Pancreas (tissue), 10 donors: ENCODE measurements at regions not wholly inside any gene's neighbourhood (a gene's known extent, or its start where the extent isn't known, plus 50 kb on each side); places are given as distances from the start of the nearest gene placed in this dataset.

Experiments
- ATAC-seq, 4 donors: fragments of 200-7000 bp; cut with Tn5 transposase; one replicate each; pipeline versions ENCODE4 v1.8.0 to v1.9.1; 2020; ENCODE audit warnings: mild to moderate bottlenecking in 4 of 4, moderate library complexity in 4 of 4
- DNase-seq, 6 donors: peaks; one replicate each; pipeline ENCODE4 v3.0.0-alpha.2; 2020
- FAIRE-seq: peaks from 2 replicates; lab custom pipeline; 2012; peaks lifted over from hg19 to GRCh38; lab: Jason Lieb, UNC
- H3K27ac ChIP-seq, 4 donors: fragments of 200-600 bp; sonication (generic); 1 replicate in 3 of 4; 2 replicates in 1 of 4; pipeline versions ENCODE4 v1.5.0 to v1.8.0; 2020
- H3K27me3 ChIP-seq, 4 donors: fragments of 200-600 bp; one replicate each; pipeline ENCODE4 v1.8.0; 2021
- H3K36me3 ChIP-seq, 3 donors: fragments of 200-600 bp; sonication (generic) in 1 of 3; one replicate each; pipeline versions ENCODE4 v1.5.0 to v1.8.0; 2020 to 2021
- H3K4me1 ChIP-seq, 3 donors: fragments of 200-600 bp; one replicate each; pipeline ENCODE4 v1.8.0; 2021
- H3K4me3 ChIP-seq, 4 donors: fragments of 200-600 bp; sonication (generic) in 2 of 4; one replicate each; pipeline versions ENCODE4 v1.5.0 to v1.8.0; 2020 to 2021
- H3K9me3 ChIP-seq, 4 donors: fragments of 200-600 bp; one replicate each; pipeline ENCODE4 v1.8.0; 2021
- WGBS, 2 donors: extraction: QIAGEN DNeasy Blood & Tissue Kit; methylation state at CpG; one replicate each; pipeline ENCODE4 v1.1.7; 2013; 5-methylcytosine and 5-hydroxymethylcytosine counted together
- intact Hi-C, 3 donors: fragments of 100-400 bp; cut with DNase I; formaldehyde crosslinking; loops; one replicate each; pipeline versions ENCODE4 v1.11.1 to v1.14.2; 2022
- TF ChIP-seq, protein P1 (sequence below), 4 donors: fragments of 200-600 bp; sonication (generic) in 3 of 4; IDR thresholded peaks; one replicate each; pipeline versions ENCODE4 v1.5.0 to v1.8.0; 2021; ENCODE audit warnings: antibody characterized with exemption in 4 of 4
- donor health status: healthy with polysubstance abuse.
- donor health status: DM: no; HTN: no; CAD: no; lungs with moderate emphysema.
- donor health status: DM: no; HTN: no; CAD: no.
- donor health status: control.
- donor health status: control.
- donor health status: Bipolar disorder and iron deficiency.
- donor health status: DM: yes; HTN: yes; CAD: no.
- donor health status: DM: no; HTN: no; CAD: no.
- donor health status: DM: no; HTN: no; CAD: no.
- donor health status: DM: yes; HTN: yes; CAD: no.

DNA sequence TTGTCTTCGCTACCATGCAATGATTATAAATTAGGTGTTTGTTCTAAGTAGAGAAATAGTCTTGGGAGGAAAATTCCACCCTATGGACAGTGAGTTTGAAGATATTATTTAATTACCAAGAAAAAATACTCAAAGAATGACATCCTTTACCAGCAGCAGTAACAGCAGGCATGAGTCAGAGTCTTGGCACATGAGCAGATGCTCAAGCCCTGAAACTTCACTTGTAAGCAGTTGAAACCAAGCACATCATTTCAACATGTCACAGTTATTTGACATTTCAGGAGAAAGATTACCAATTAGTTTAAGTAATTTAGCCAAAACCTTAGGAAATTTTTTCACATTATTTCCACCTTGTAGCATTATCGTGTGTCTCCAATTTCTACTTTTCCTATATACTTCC lies 99.2 kb downstream of the C12orf50 start:
- intact Hi-C loops = no loop called here
- Histone ChIP-seq H3K4me1 (no peaks in the 10 kb centered on the region), H3K4me3 (no peak overlapping the region), H3K9me3 (no peaks in the 10 kb centered on the region), H3K27ac (no peak overlapping the region), H3K36me3 (no peaks in the 10 kb centered on the region), H3K27me3 (no peaks in the 10 kb centered on the region)
- DNase-seq = no peak
- no peak for ATAC-seq
- TF ChIP-seq, protein P1, sequence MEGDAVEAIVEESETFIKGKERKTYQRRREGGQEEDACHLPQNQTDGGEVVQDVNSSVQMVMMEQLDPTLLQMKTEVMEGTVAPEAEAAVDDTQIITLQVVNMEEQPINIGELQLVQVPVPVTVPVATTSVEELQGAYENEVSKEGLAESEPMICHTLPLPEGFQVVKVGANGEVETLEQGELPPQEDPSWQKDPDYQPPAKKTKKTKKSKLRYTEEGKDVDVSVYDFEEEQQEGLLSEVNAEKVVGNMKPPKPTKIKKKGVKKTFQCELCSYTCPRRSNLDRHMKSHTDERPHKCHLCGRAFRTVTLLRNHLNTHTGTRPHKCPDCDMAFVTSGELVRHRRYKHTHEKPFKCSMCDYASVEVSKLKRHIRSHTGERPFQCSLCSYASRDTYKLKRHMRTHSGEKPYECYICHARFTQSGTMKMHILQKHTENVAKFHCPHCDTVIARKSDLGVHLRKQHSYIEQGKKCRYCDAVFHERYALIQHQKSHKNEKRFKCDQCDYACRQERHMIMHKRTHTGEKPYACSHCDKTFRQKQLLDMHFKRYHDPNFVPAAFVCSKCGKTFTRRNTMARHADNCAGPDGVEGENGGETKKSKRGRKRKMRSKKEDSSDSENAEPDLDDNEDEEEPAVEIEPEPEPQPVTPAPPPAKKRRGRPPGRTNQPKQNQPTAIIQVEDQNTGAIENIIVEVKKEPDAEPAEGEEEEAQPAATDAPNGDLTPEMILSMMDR (IDR thresholded peaks at IDR 0.05) = no peak
- FAIRE-seq = no peak
- 69 to 82% methylated on average over 2 of the region's 2 CpGs for WGBS, 2 donors

DNA sequence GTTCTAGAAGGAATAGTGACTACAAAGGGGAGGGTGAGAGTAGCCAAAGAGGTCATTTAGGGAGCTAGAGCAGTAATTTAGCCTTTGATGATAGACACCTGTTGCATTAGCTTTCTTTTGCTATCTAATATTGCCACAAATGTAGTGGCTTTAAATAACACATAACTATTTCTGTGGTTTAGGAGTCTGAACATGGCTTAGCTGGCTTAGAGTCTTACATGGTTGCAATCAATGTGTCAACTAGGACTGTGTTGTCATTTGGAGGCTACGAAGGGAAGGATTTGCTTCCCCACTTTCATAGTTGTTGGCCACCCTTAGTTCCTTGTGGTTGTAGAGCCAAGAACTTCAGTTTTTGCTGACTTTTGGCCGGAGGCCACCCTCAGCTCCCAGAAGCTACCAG lies 99.9 kb downstream of the C12orf50 start:
- Histone ChIP-seq H3K36me3 (no peaks in the 10 kb centered on the region), H3K27ac (no peak overlapping the region), H3K4me3 (no peak overlapping the region), H3K9me3 (no peaks in the 10 kb centered on the region), H3K4me1 (no peaks in the 10 kb centered on the region), H3K27me3 (no peaks in the 10 kb centered on the region)
- TF ChIP-seq, protein P1 (IDR thresholded peaks at IDR 0.05) = no peak
- ATAC-seq (no peak), DNase-seq (no peak), FAIRE-seq (no peak)
- intact Hi-C loops = no loop called here
- 55 to 73% methylated on average over 2 of the region's 2 CpGs for WGBS, 2 donors

DNA sequence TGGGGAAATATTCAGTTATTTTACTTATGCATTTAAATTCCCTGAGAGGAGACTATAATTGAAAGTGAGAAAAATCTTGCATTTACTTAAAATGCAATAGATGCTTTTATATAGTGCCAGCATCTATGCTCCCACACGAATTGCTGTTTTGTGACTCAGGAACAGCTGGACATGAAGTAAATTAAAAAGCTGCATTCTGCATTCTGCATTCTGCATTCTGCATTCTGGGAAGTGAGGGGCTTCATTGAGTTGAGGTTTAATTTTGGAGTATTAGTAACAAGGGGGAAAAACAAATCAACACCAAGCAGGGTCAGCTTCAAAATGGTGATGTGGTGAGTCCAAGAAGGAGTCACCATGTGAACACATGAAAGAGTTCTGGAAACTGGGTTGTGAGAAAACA lies 101.2 kb downstream of the C12orf50 start:
- DNase-seq (no peak), FAIRE-seq (no peak), ATAC-seq (no peak)
- no peaks in the 10 kb centered on the region for H3K4me1 ChIP-seq
- no peaks in the 10 kb centered on the region for H3K9me3 ChIP-seq
- intact Hi-C loops = no loop called here
- no peaks in the 10 kb centered on the region for H3K36me3 ChIP-seq
- 27 to 31% methylated on average over 1 of the region's 1 CpG for WGBS, 2 donors
- TF ChIP-seq, protein P1 (IDR thresholded peaks at IDR 0.05) = no peak
- no peak overlapping the region for H3K4me3 ChIP-seq
- H3K27me3 ChIP-seq = no peaks in the 10 kb centered on the region
- no peak overlapping the region for H3K27ac ChIP-seq

DNA sequence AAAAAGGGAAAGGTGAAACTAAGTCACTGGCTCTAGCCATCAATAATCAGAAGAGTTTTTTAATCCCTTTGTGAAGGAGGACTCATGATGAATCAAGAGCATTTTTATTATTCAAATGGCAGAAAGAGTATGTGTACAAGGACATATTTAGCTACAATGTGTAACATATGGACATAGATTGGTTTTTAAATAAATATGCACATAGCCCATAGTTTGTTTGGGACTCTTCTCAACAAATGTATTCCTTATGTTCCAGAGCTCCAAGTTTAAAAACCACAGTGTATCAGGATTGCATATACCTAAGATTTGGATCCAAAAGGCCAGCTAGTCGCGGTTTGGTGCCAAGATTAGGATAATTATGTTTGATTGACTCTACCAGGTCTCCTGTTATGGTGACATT lies 104.2 kb downstream of the C12orf50 start:
- H3K27me3 ChIP-seq = no peaks in the 10 kb centered on the region
- H3K4me1 ChIP-seq = no peaks in the 10 kb centered on the region
- H3K9me3 ChIP-seq = no peaks in the 10 kb centered on the region
- H3K4me3 ChIP-seq = no peak overlapping the region
- intact Hi-C loops = no loop called here
- FAIRE-seq = no peak
- WGBS, 2 donors = 61 to 66% methylated on average over 2 of the region's 2 CpGs
- no peak overlapping the region for H3K27ac ChIP-seq
- TF ChIP-seq, protein P1 (IDR thresholded peaks at IDR 0.05) = no peak
- DNase-seq = no peak
- ATAC-seq = no peak
- H3K36me3 ChIP-seq = no peaks in the 10 kb centered on the region

GRCh38 chr12:87924149-87924548 lies 105.1 kb downstream of the C12orf50 start:
- H3K4me3 ChIP-seq = no peak overlapping the region
- no peaks in the 10 kb centered on the region for H3K9me3 ChIP-seq
- TF ChIP-seq, protein P1 (IDR thresholded peaks at IDR 0.05) = no peak
- H3K4me1 ChIP-seq = no peaks in the 10 kb centered on the region
- intact Hi-C loops = no loop called here
- H3K27ac ChIP-seq = no peak overlapping the region
- H3K36me3 ChIP-seq = no peaks in the 10 kb centered on the region
- ATAC-seq (no peak), FAIRE-seq (no peak), DNase-seq (no peak)
- H3K27me3 ChIP-seq = no peaks in the 10 kb centered on the region
